Natural killer cell (primary cell): ENCODE measurements at regions not wholly inside any gene's neighbourhood (a gene's known extent, or its start where the extent isn't known, plus 50 kb on each side); places are given as distances from the start of the nearest gene placed in this dataset.

Experiments used
- ATAC-seq, 3 donors: fragments of 150-1000 bp in 2 of 3; fragments of 200-7000 bp in 1 of 3; cut with Tn5 transposase; 1 replicate in 1 of 3; 2 replicates in 2 of 3; pipeline ENCODE4 v1.10.0; 2021; ENCODE audit warnings: mild to moderate bottlenecking in 2 of 3, moderate library complexity in 2 of 3
- DNase-seq, 2 donors: peaks; one replicate each; pipeline versions ENCODE4 v3.0.0 to v3.0.0-alpha.2; 2013 to 2021; ENCODE audit warnings: mixed read lengths in 1 of 2
- H3K27ac ChIP-seq: one replicate; pipeline ENCODE4 v1.5.1; 2013; ENCODE audit warnings: mild to moderate bottlenecking, low read length
- H3K27me3 ChIP-seq: one replicate; pipeline ENCODE4 v1.6.1; 2013; ENCODE audit warnings: low read length; ENCODE audit not compliant: control insufficient read depth, insufficient read depth
- H3K36me3 ChIP-seq: one replicate; pipeline ENCODE4 v1.6.1; 2013; ENCODE audit warnings: low read length; ENCODE audit not compliant: control insufficient read depth, insufficient read depth
- H3K4me1 ChIP-seq: one replicate; pipeline ENCODE4 v1.6.1; 2013; ENCODE audit warnings: low read length; ENCODE audit not compliant: control insufficient read depth, insufficient read depth
- H3K4me3 ChIP-seq: one replicate; pipeline ENCODE4 v1.5.1; 2013; ENCODE audit warnings: low read length
- H3K9me3 ChIP-seq: one replicate; pipeline ENCODE4 v1.6.1; 2013; ENCODE audit warnings: low read length; ENCODE audit not compliant: control insufficient read depth, insufficient read depth
- H3K27ac Mint-ChIP-seq, 2 donors: one replicate each; pipeline ENCODE4 v1.8.0; 2022; ENCODE audit warnings: mild to moderate bottlenecking in 2 of 2, mixed read lengths in 2 of 2, moderate library complexity in 1 of 2
- H3K27me3 Mint-ChIP-seq, 2 donors: one replicate each; pipeline ENCODE4 v1.8.0; 2022; ENCODE audit warnings: low read depth in 2 of 2, mixed read lengths in 2 of 2
- H3K36me3 Mint-ChIP-seq: one replicate; pipeline ENCODE4 v1.8.0; 2022; ENCODE audit warnings: mixed read lengths
- H3K4me1 Mint-ChIP-seq, 2 donors: one replicate each; pipeline ENCODE4 v1.8.0; 2022; ENCODE audit warnings: mixed read lengths in 2 of 2
- H3K4me3 Mint-ChIP-seq: one replicate; pipeline ENCODE4 v1.8.0; 2022; ENCODE audit warnings: mild to moderate bottlenecking, moderate library complexity, mixed read lengths
- H3K9me3 Mint-ChIP-seq, 2 donors: one replicate each; pipeline ENCODE4 v1.8.0; 2022; ENCODE audit warnings: mixed read lengths in 2 of 2
- CTCF ChIP-seq: fragments of 200-600 bp; IDR thresholded peaks from one replicate; pipeline ENCODE4 v1.8.0; 2022; ENCODE audit warnings: antibody characterized with exemption
- WGBS: methylation state at CpG from one replicate; pipeline ENCODE4 v1.1.7; 2013; ENCODE audit warnings: missing lambda C conversion rate; ENCODE audit not compliant: insufficient coverage; 5-methylcytosine and 5-hydroxymethylcytosine counted together
- intact Hi-C: fragments of 100-400 bp; cut with micrococcal nuclease; formaldehyde crosslinking; loops from one replicate; pipeline ENCODE4 v1.14.2; 2022

GRCh38 chr3:171932153-171932611, 89.0 kb downstream of the TMEM212 start:
- Histone ChIP-seq H3K27me3 (no peaks in the 10 kb centered on the region), H3K9me3 (no peaks in the 10 kb centered on the region), H3K4me1 (no peaks in the 10 kb centered on the region), H3K27ac (no peak overlapping the region), H3K4me3 (no peak overlapping the region), H3K36me3 (no peaks in the 10 kb centered on the region)
- no peak for DNase-seq
- intact Hi-C loops = no loop called here
- no peak overlapping the region for H3K4me3 Mint-ChIP-seq
- ATAC-seq = no peak
- peaks cover 5 to 6% of the 10 kb centered on the region in 2 donors for H3K4me1 Mint-ChIP-seq
- 95% methylated on average over 10 of the region's 10 CpGs for WGBS
- no peak overlapping the region for H3K27ac Mint-ChIP-seq
- TF ChIP-seq CTCF = no peak
- H3K36me3 Mint-ChIP-seq = no peaks in the 10 kb centered on the region
- H3K9me3 Mint-ChIP-seq = no peaks in the 10 kb centered on the region
- H3K27me3 Mint-ChIP-seq = peaks cover 3 to 9% of the 10 kb centered on the region in 2 donors

GRCh38 chr3:171933441-171933840, 90.3 kb downstream of the TMEM212 start:
- Mint-ChIP-seq H3K9me3 (no peaks in the 10 kb centered on the region), H3K4me3 (no peak overlapping the region)

GRCh38 chr3:171935261-171936123, 92.3 kb downstream of the TMEM212 start:
- no peaks in the 10 kb centered on the region for H3K4me1 ChIP-seq
- TF ChIP-seq CTCF = no peak
- Mint-ChIP-seq H3K36me3 (no peaks in the 10 kb centered on the region), H3K9me3 (no peaks in the 10 kb centered on the region), H3K27me3 (peaks cover 0 to 3% of the 10 kb centered on the region in 2 donors), H3K27ac (no peak overlapping the region), H3K4me1 (peaks cover 5 to 11% of the 10 kb centered on the region in 2 donors), H3K4me3 (no peak overlapping the region)
- WGBS = 89% methylated on average over 4 of the region's 7 CpGs
- no peak overlapping the region for H3K27ac ChIP-seq
- H3K4me3 ChIP-seq = no peak overlapping the region
- H3K36me3 ChIP-seq = no peaks in the 10 kb centered on the region
- H3K9me3 ChIP-seq = no peaks in the 10 kb centered on the region
- H3K27me3 ChIP-seq = no peaks in the 10 kb centered on the region
- ATAC-seq (peak in 1 of 3 donors; percentile 49), DNase-seq (no peak)
- intact Hi-C loops = no loop called here

More at GRCh38 chr3:171933441-171933840, 90.3 kb downstream of the TMEM212 start:
- ATAC-seq = no peak
- no CpG with 5 or more reads among the region's 1 CpG for WGBS
- no peak overlapping the region for H3K27ac Mint-ChIP-seq
- Histone ChIP-seq H3K36me3 (no peaks in the 10 kb centered on the region), H3K4me1 (no peaks in the 10 kb centered on the region), H3K9me3 (no peaks in the 10 kb centered on the region), H3K4me3 (no peak overlapping the region), H3K27ac (no peak overlapping the region), H3K27me3 (no peaks in the 10 kb centered on the region)
- DNase-seq = no peak
- H3K4me1 Mint-ChIP-seq = peaks cover 5 to 11% of the 10 kb centered on the region in 2 donors
- H3K27me3 Mint-ChIP-seq = peaks cover 0 to 3% of the 10 kb centered on the region in 2 donors
- intact Hi-C loops = no loop called here
- no peak for TF ChIP-seq CTCF
- no peaks in the 10 kb centered on the region for H3K36me3 Mint-ChIP-seq
